HCT116 (cell line): ENCODE measurements at regions not wholly inside any gene's neighbourhood (a gene's known extent, or its start where the extent isn't known, plus 50 kb on each side); places are given as distances from the start of the nearest gene placed in this dataset.

ENCODE experiments used
- CEBPB ChIP-seq: IDR thresholded peaks from 2 replicates; pipeline ENCODE4 v1.6.1; 2012; ENCODE audit warnings: low read depth
- CTCF ChIP-seq, 3 experiments: fragments of 200-600 bp in 1 of 3; sonication (generic) in 1 of 3; IDR thresholded peaks in 2 of 3; conservative IDR thresholded peaks in 1 of 3; 2 replicates each; pipeline ENCODE4 v1.5.1; 2012 to 2017; ENCODE audit warnings: low read depth in 2 of 3, low read length in 2 of 3, antibody characterized with exemption in 1 of 3, borderline replicate concordance in 1 of 3, control low read depth in 1 of 3, mild to moderate bottlenecking in 1 of 3, mixed read lengths in 1 of 3, mixed run types in 1 of 3, moderate library complexity in 1 of 3; ENCODE audit not compliant: insufficient read depth in 1 of 3
- EGR1 ChIP-seq: IDR thresholded peaks from 2 replicates; pipeline ENCODE4 v1.6.1; 2012; ENCODE audit warnings: low read depth
- EZH2 ChIP-seq: fragments of 200-600 bp; sonication (generic); IDR thresholded peaks from 2 replicates; pipeline ENCODE4 v1.6.1; 2017; ENCODE audit warnings: antibody characterized with exemption, mixed run types
- EZH2phosphoT487 ChIP-seq: fragments of 200-600 bp; IDR thresholded peaks from 2 replicates; pipeline ENCODE4 v1.6.1; 2018; ENCODE audit warnings: antibody characterized with exemption, borderline replicate concordance
- POLR2A ChIP-seq: IDR thresholded peaks from 2 replicates; pipeline ENCODE4 v1.7.0; 2011; ENCODE audit warnings: borderline replicate concordance; ENCODE audit not compliant: insufficient read depth, insufficient read length; ENCODE audit errors: extremely low read depth
- POLR2AphosphoS5 ChIP-seq: IDR thresholded peaks from 2 replicates; pipeline ENCODE4 v1.6.1; 2011; ENCODE audit warnings: mild to moderate bottlenecking, low read depth, low read length, moderate library complexity
- RAD21 ChIP-seq: IDR thresholded peaks from 2 replicates; pipeline ENCODE4 v1.6.1; 2012; ENCODE audit warnings: low read depth, mild to moderate bottlenecking
- YY1 ChIP-seq: IDR thresholded peaks from 2 replicates; pipeline ENCODE4 v1.6.1; 2011; ENCODE audit warnings: low read length, low read depth, moderate library complexity, mild to moderate bottlenecking; ENCODE audit not compliant: insufficient replicate concordance; ENCODE audit errors: extremely low read depth

GRCh38 chr2:143891879-143892308 lies 628.0 kb downstream of the ZEB2 start:
- TF ChIP-seq CEBPB = no peak
- TF ChIP-seq CTCF (IDR thresholded peaks at IDR 0.05 in 2 of 3, conservative IDR thresholded peaks at IDR 0.05 in 1 of 3; ENCODE audit: borderline replicate concordance in 1 of 3, insufficient read depth in 1 of 3, low read depth in 2 of 3, low read length in 2 of 3) = no peak
- TF ChIP-seq POLR2A = no peak
- TF ChIP-seq EGR1 = no peak
- TF ChIP-seq POLR2AphosphoS5 = no peak
- no peak for TF ChIP-seq EZH2phosphoT487
- no peak for TF ChIP-seq RAD21
- no peak for TF ChIP-seq EZH2
- TF ChIP-seq YY1 = no peak
